HepG2 (cell line): ENCODE measurements at regions not wholly inside any gene's neighbourhood (a gene's known extent, or its start where the extent isn't known, plus 50 kb on each side); places are given as distances from the start of the nearest gene placed in this dataset.

ENCODE experiments used
- BRCA1 ChIP-seq: sonication (generic); formaldehyde crosslinking; IDR thresholded peaks from 2 replicates; pipeline ENCODE4 v1.4.0; 2020; ENCODE audit warnings: missing genetic modification reagents
- CREM ChIP-seq, 2 experiments: sonication (generic) in 1 of 2; formaldehyde crosslinking in 1 of 2; IDR thresholded peaks; 2 replicates each; pipeline versions ENCODE4 v1.4.0 to v1.6.1; 2016 to 2020; ENCODE audit warnings: antibody characterized with exemption in 1 of 2, mild to moderate bottlenecking in 1 of 2, missing genetic modification reagents in 1 of 2
- CTCF ChIP-seq: sonication (generic); formaldehyde crosslinking; IDR thresholded peaks from 2 replicates; pipeline ENCODE4 v1.5.0; 2020; ENCODE audit warnings: mild to moderate bottlenecking, missing genetic modification reagents, moderate library complexity
- IKZF1 ChIP-seq: fragments of 450-650 bp; IDR thresholded peaks from 2 replicates; pipeline ENCODE4 v1.7.1; 2016
- ISL2 ChIP-seq: sonication (generic); formaldehyde crosslinking; IDR thresholded peaks from 2 replicates; pipeline ENCODE4 v1.5.0; 2020; ENCODE audit warnings: missing genetic modification reagents
- KLF16 ChIP-seq, 2 experiments: sonication (generic) in 1 of 2; formaldehyde crosslinking in 1 of 2; IDR thresholded peaks; 2 replicates each; pipeline versions ENCODE4 v1.6.1 to v1.8.0; 2016 to 2023; ENCODE audit warnings: missing genetic modification reagents in 2 of 2, missing compliant biosample characterization in 1 of 2
- MTA3 ChIP-seq: sonication (generic); formaldehyde crosslinking; IDR thresholded peaks from 2 replicates; pipeline ENCODE4 v1.4.0; 2020; ENCODE audit warnings: missing genetic modification reagents
- MYC ChIP-seq: sonication (generic); formaldehyde crosslinking; IDR thresholded peaks from 2 replicates; pipeline ENCODE4 v1.9.0; 2021; ENCODE audit warnings: missing genetic modification reagents, borderline replicate concordance
- MYNN ChIP-seq: sonication (generic); formaldehyde crosslinking; IDR thresholded peaks from 2 replicates; pipeline ENCODE4 v1.4.0; 2020; ENCODE audit warnings: mild to moderate bottlenecking, low read depth, missing genetic modification reagents
- NFAT5 ChIP-seq: sonication (generic); formaldehyde crosslinking; IDR thresholded peaks from 2 replicates; pipeline ENCODE4 v1.4.0; 2020; ENCODE audit warnings: missing genetic modification reagents
- NFIB ChIP-seq: sonication (generic); formaldehyde crosslinking; IDR thresholded peaks from 2 replicates; pipeline ENCODE4 v1.9.0; 2021; ENCODE audit warnings: missing genetic modification reagents, mild to moderate bottlenecking, borderline replicate concordance
- TF ChIP-seq, protein P1 (sequence below): IDR thresholded peaks from 2 replicates; pipeline ENCODE4 v1.6.1; 2016
- TF ChIP-seq, protein P2 (sequence below): sonication (generic); formaldehyde crosslinking; IDR thresholded peaks from 2 replicates; pipeline ENCODE4 v1.5.0; 2020; ENCODE audit warnings: missing genetic modification reagents

- TF ChIP-seq MYNN (CRISPR knock-in tag), result no peak
- TF ChIP-seq, protein P1, sequence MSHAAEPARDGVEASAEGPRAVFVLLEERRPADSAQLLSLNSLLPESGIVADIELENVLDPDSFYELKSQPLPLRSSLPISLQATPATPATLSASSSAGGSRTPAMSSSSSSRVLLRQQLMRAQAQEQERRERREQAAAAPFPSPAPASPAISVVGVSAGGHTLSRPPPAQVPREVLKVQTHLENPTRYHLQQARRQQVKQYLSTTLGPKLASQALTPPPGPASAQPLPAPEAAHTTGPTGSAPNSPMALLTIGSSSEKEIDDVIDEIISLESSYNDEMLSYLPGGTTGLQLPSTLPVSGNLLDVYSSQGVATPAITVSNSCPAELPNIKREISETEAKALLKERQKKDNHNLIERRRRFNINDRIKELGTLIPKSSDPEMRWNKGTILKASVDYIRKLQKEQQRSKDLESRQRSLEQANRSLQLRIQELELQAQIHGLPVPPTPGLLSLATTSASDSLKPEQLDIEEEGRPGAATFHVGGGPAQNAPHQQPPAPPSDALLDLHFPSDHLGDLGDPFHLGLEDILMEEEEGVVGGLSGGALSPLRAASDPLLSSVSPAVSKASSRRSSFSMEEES (CRISPR knock-in tag), result no peak
- TF ChIP-seq ISL2 (CRISPR knock-in tag), result no peak
- TF ChIP-seq IKZF1, result no peak
- no peak for TF ChIP-seq NFIB
- TF ChIP-seq KLF16 (CRISPR knock-in tag; IDR thresholded peaks at IDR 0.05), result no peak
- no peak for TF ChIP-seq MYC (CRISPR knock-in tag)
- no peak for TF ChIP-seq CREM (IDR thresholded peaks at IDR 0.05)
- TF ChIP-seq CREM (CRISPR knock-in tag; IDR thresholded peaks at IDR 0.05), result no peak
- TF ChIP-seq, protein P2, sequence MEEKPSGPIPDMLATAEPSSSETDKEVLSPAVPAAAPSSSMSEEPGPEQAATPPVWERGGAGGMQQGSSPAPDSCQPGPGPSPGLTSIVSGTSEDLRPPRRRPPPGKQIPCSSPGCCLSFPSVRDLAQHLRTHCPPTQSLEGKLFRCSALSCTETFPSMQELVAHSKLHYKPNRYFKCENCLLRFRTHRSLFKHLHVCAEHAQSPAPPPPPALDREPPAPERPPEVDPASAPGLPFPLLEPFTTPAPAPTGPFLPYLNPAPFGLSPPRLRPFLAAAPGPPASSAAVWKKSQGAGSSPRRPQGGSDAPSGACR (CRISPR knock-in tag), result no peak
- no peak for TF ChIP-seq CTCF (CRISPR knock-in tag)
- no peak for TF ChIP-seq BRCA1 (CRISPR knock-in tag)
- no peak for TF ChIP-seq MTA3
- TF ChIP-seq NFAT5 (CRISPR knock-in tag), result no peak
These were observed 858.3 kb downstream of the TUSC7 start for GRCh38 chr3:117567906-117568305.
